HEK293T (cell line): ENCODE measurements at regions not wholly inside any gene's neighbourhood (a gene's known extent, or its start where the extent isn't known, plus 50 kb on each side); places are given as distances from the start of the nearest gene placed in this dataset.

ENCODE experiments used
- ARNT ChIP-seq: fragments of 450-650 bp; IDR thresholded peaks from 2 replicates; pipeline ENCODE4 v1.6.1; 2017; ENCODE audit warnings: mild to moderate bottlenecking
- HDGF ChIP-seq: fragments of 450-650 bp; IDR thresholded peaks from 2 replicates; pipeline ENCODE4 v1.6.1; 2017; ENCODE audit warnings: antibody characterized with exemption, borderline replicate concordance
- SP1 ChIP-seq: fragments of 450-650 bp; IDR thresholded peaks from 2 replicates; pipeline ENCODE4 v1.6.1; 2017
- TF ChIP-seq, protein P1 (sequence below): fragments of 450-650 bp; IDR thresholded peaks from 2 replicates; pipeline ENCODE4 v1.6.1; 2016

DNA sequence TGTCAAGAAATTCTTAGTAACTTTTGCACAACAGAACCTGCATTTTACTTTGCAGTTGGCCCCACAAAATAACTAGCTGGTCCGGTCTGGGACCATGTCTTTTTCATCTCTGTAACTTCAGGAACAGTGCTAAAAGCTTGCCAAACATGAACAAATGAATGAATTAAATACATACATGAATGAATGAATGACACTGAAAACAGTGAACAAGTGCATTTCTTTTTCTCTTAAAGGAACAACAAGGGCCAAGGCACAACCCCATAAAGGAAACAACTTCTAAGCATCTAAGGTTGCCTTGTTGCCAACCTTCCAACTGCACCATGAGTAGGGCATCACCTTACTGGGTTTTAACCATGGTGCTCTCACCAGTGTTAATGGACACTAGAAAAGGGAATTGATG, 534.4 kb upstream of the PKN2 start:
- TF ChIP-seq ARNT (no peak), HDGF (no peak), SP1 (no peak)
- TF ChIP-seq, protein P1, sequence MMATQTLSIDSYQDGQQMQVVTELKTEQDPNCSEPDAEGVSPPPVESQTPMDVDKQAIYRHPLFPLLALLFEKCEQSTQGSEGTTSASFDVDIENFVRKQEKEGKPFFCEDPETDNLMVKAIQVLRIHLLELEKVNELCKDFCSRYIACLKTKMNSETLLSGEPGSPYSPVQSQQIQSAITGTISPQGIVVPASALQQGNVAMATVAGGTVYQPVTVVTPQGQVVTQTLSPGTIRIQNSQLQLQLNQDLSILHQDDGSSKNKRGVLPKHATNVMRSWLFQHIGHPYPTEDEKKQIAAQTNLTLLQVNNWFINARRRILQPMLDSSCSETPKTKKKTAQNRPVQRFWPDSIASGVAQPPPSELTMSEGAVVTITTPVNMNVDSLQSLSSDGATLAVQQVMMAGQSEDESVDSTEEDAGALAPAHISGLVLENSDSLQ: no peak
